ENCODE measurements at regions not wholly inside any gene's neighbourhood (a gene's known extent, or its start where the extent isn't known, plus 50 kb on each side); places are given as distances from the start of the nearest gene placed in this dataset.
"Not testable (repeated sequence)": the region's sequence is repeated elsewhere in the genome, so short reads cannot be mapped to it uniquely, and the experiment has no call there.

- H3K4me3 ChIP-seq (ENCODE audit: low read depth, low read length): no peak overlapping the region
- H3K27ac ChIP-seq (ENCODE audit: low read depth, low read length): no peak overlapping the region
- POLR2A ChIA-PET: no interaction called here
- peaks cover 13% of the 10 kb centered on the region for H3K27me3 ChIP-seq (ENCODE audit: control insufficient read depth, insufficient read depth, low read length)
- no peaks in the 10 kb centered on the region for H3K9me3 ChIP-seq (ENCODE audit: control insufficient read depth, insufficient read depth, low read length)
- DNase-seq (ENCODE audit: low read depth, low spot score): no peak
- CTCF ChIA-PET: no interaction called here
- TF ChIP-seq, protein P1, sequence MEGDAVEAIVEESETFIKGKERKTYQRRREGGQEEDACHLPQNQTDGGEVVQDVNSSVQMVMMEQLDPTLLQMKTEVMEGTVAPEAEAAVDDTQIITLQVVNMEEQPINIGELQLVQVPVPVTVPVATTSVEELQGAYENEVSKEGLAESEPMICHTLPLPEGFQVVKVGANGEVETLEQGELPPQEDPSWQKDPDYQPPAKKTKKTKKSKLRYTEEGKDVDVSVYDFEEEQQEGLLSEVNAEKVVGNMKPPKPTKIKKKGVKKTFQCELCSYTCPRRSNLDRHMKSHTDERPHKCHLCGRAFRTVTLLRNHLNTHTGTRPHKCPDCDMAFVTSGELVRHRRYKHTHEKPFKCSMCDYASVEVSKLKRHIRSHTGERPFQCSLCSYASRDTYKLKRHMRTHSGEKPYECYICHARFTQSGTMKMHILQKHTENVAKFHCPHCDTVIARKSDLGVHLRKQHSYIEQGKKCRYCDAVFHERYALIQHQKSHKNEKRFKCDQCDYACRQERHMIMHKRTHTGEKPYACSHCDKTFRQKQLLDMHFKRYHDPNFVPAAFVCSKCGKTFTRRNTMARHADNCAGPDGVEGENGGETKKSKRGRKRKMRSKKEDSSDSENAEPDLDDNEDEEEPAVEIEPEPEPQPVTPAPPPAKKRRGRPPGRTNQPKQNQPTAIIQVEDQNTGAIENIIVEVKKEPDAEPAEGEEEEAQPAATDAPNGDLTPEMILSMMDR (IDR thresholded peaks at IDR 0.05; ENCODE audit: low read depth, low read length): no peak
These were observed 52.5 kb upstream of the USP6NL start for GRCh38 chr10:11663763-11664555.

GRCh38 chr10:11663126-11663515 is 51.7 kb upstream of the USP6NL start:
- DNase-seq (ENCODE audit: low read depth, low spot score); H3K9me3 ChIP-seq (ENCODE audit: control insufficient read depth, insufficient read depth, low read length); CTCF ChIA-PET; H3K27ac ChIP-seq (ENCODE audit: low read depth, low read length); POLR2A ChIA-PET; H3K4me3 ChIP-seq (ENCODE audit: low read depth, low read length): not testable (repeated sequence)
- peaks cover 13% of the 10 kb centered on the region for H3K27me3 ChIP-seq (ENCODE audit: control insufficient read depth, insufficient read depth, low read length)

- H3K9me3 ChIP-seq (ENCODE audit: control insufficient read depth, insufficient read depth, low read length): no peaks in the 10 kb centered on the region
- H3K4me3 ChIP-seq (ENCODE audit: low read depth, low read length): no peak overlapping the region
- TF ChIP-seq, protein P1 (IDR thresholded peaks at IDR 0.05; ENCODE audit: low read depth, low read length): no peak
- DNase-seq (ENCODE audit: low read depth, low spot score): no peak
- no peak overlapping the region for H3K27ac ChIP-seq (ENCODE audit: low read depth, low read length)
- POLR2A ChIA-PET: no interaction called here
- CTCF ChIA-PET: interaction anchor here (0.6 kb wide), 1 partner anchor 15 kb away, joined by 3 read pairs; no protein-coding TSS in a partner anchor
- H3K27me3 ChIP-seq (ENCODE audit: control insufficient read depth, insufficient read depth, low read length): peaks cover 12% of the 10 kb centered on the region
These were observed 50.0 kb upstream of the USP6NL start for GRCh38 chr10:11661441-11661840.

All from AG04450 (cell line).